ENCODE measurements at regions not wholly inside any gene's neighbourhood (a gene's known extent, or its start where the extent isn't known, plus 50 kb on each side); places are given as distances from the start of the nearest gene placed in this dataset.

DNA sequence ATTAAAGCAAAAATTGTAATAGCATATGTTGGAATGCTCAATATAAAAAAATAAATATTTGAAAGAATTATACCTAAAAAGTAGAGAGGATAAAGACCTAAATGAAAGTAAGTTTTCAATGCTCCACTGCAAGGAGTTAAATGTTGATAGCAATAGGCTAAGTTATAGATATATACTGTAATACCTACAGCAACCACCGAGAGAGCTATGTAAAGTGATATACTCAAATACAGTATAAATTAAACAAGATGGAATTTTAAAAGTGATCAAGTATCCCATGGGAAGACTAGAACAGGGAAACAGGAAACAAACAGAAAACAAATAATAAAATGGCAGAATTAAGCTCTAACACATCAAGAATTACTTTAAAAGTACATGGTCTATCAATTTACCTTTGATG is 73.9 kb downstream of the CASP3 start:
- no peak for DNase-seq (ENCODE audit: low read depth)

DNA sequence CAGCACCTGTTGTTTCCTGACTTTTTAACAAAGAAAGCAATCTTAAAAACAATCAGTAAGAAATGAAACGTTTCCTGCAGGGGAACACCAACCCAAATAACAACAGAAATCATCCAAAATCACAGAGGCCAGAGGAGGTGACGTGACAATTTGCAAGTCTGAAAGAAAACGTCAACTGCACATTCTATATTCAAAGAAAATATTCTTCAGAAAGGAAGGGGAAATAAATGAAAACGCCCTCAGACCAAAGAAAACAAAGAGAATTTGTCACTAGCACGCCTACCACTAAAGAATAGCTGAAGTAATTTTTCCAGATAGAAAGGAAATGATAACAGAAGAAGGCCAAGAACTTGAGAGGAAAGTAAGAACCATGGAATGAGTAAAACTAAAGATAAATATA is 74.4 kb downstream of the CASP3 start:
- no peak for DNase-seq (ENCODE audit: low read depth)

DNA sequence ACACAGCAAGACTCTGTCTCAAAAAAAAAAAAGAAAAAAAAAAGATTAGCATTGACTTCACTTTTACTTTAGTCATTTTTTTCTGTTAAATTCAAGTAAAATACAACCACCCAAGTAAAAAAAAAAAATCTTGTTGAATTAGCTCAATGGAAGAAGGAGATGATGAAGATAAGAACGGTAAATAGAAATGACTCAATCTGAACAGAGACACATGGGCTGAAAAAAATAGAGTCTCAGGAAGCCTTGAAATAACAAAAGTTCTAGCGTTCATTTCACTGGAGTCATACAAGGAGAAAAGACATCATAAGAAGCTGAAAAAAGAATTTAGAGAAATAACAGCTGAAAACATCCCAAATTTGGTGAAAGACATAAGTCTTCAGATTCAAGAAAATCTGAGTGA is 75.5 kb downstream of the CASP3 start:
- DNase-seq (ENCODE audit: low read depth), result no peak

DNA sequence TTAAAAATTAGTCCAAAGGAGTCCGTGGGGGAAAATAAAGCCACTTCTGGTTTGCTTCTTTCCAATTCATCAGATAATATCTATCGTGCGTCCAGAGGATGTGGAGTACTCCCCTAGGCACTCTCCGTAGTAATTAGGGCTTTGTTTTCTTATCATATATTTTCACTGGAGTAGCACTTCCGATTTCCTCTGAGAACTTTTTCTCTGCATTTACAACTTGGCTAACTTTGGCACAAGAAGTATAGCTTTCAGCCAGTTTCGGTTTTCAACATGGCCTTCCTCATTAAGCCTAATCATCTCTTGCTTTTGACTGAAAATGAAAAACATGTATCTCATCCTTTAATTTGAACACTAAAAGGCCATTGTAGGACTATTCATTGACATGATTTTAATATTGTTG is 80.5 kb downstream of the CASP3 start:
- no peak for DNase-seq (ENCODE audit: low read depth)

DNA sequence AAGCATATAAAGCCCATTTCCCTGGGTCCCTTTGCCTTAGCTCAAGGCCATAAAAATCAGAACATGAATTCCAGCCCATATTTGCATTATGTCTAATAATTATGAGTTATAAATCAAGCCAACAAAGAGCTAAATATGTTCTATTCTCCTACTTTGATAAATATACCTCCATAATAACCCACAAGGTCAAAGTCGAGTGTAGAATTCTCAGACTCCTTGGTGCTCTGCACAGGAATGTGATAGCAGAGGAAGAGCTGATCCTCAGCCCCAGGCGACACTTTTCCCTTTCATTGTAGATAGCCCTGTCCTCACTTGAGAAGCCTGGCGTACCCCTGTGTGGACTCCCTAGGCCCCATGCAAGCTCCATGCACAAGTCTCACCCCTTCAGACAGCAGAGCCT is 85.6 kb downstream of the CASP3 start:
- no peak for DNase-seq (ENCODE audit: low read depth)

DNA sequence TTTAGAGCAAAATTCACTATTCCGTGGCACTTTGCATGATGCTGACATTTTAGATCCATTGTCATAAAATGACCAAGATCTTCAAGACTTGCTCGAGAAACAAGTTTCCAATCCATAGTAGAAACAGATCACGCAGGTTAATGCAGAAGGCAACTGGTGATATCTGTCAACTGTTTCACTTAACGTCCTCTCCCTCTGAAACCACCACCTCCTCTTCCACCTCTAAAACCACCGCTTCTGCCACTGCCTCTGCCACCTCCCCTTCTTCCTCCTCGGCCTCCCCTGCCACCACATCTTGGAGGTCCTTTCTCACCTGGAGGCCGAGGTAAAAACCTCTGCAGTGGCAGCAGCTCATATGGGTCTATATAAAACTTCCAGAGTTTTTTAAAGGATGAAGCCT is 84.6 kb upstream of the IRF2 start:
- no peak for DNase-seq (ENCODE audit: low read depth)

DNA sequence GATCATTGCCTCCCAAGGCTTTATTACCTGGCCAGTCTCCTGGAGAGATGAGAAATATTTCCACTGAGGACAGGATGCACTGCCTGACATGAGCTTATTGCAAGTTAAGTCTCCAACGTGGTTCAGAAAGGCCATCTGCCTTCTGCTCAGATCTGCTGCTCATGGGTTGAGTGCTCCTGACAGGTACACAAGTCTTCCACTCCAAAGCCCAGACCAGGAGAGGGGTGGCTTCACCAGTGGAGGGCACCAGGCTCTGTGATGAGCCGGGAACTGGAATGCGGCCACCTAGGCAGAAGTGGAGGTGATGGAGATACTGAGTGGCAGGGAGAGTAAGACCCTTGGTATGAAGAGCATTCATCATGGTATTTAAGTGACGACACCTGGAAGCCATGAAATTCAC is 79.5 kb upstream of the IRF2 start:
- no peak for DNase-seq (ENCODE audit: low read depth)

DNA sequence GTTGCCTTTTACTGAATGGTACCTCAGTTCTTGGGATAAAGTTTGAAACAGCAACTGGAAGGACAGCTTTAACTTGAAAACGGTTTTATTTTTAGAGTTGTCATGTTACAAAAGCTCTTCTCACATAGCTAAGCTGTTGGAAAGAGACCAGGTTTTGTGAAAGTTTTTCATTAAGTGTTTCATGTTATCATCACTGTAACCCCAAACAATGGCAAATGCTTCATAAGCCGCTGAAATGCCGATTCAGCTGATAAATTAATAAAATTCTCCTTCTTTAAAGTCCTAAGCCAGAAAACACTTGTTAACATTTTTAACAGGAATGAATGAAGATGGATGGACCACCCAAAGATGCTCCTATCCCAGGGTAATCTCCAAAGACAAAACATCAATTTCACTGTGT is 76.1 kb upstream of the IRF2 start:
- no peak for DNase-seq (ENCODE audit: low read depth)

DNA sequence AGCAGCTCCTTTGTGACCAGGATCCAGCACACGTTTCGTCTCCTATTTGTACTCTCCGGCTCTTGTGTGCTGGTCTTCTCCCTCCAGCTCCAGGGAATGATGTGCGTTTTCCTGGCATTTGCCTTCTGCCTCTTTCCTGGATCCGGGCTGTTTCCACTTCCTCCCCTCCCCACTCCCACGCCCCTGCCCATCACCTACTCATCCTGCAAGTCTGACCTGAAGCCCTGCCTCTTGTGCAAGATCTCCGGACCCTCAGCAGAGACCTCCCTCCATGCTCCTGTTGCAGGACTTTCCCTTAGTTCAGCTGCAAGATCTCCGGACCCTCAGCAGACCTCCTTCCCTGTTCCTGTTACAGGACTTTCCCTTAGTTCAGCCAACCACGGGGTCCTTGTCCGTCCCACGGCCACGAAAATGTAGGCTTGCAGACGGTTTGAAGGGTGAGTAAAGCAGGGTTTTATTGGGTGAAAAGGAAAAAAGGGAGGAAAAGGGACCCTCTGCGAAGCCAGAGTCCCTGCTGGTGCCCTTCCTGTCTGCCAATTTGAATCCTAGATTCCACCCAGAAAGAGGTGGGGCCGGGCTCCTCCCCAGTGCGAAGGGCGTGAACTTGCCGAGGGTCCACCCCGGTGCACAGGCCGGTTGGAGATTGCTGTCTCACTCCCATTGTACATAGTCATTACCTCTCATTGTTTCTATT is 74.4 kb upstream of the IRF2 start:
- DNase-seq (ENCODE audit: low read depth), result no peak

DNA sequence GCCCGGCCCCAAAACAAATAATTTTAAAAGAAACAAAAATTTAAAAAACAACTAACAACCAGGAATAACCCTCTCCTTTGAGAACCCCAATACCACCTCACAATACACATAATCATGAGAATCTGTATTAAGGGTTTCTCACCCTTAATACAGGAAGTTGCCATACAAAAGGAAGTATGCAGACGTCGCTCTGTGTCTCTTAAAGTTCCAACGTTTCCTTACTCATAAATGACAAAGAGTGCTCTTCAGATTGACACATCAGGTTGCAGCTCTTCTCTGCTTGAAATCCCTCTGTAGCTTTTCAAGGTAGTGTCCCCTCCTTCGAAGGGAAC is 73.9 kb upstream of the IRF2 start:
- DNase-seq (ENCODE audit: low read depth), result no peak

DNA sequence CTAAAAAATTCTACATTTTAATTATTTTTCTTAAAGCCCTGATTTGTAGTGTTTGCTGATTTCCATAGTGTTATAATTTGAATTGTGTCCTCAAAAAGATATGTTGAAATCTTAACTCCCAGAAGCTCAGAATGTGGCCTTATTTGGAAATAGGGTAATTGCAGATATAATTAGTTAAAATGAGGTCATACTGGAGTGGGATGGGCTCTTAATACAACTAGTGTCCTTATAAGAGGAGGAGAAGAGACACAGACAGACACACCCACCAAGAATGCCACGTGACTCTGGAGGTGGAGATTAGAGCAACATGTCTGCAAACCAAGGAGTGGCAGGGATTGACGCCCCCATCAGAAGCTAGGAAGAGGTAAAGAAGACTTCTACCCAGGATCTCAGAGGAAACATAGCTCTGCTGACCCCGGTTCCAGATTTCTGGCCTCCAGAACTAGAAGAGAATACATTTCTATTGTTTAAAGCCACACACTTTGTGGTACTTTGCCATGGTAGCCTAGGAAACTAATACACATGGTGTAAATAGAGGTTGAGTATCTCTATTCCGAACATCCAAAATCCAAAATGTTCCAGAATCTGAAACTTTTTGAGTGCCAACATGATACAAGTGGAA is 70.5 kb upstream of the IRF2 start:
- DNase-seq (ENCODE audit: low read depth), result no peak

DNA sequence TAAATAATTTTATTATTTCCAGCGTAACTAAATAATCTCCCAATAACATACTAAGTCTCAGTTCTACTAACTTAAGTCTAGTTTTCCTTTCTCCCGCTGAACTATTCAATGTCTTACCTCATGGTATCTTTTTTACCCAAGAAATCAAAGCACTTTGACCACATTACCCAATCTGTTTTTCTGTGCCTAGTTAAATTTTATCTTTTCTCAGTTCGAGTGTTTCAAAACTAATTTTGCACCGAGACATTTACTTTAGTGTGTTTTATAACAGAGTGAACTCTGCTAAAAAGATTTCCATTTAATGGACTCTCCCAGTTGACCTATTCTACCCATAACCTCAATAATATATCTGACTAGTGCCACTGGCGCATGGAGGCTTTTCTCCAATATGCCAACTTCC is 67.6 kb upstream of the IRF2 start:
- no peak for DNase-seq (ENCODE audit: low read depth)

DNA sequence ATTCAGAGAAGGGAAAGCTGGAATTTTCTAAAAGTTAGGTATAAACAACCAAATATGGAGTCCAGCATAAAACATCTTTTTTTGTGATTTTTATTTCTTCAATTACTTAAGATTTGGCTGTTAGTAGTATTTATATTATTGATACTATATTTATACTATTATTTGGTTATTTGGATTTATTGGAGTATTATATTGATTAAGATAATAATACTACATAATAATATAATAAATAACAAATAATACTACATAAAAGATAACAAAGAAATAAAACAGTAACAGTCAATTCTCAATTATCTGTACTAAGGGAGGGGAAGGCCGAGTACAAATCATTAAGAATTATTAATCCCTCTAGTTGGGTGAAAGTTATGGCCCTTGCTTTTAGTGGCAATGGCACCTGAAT is 66.0 kb upstream of the IRF2 start:
- no peak for DNase-seq (ENCODE audit: low read depth)

DNA sequence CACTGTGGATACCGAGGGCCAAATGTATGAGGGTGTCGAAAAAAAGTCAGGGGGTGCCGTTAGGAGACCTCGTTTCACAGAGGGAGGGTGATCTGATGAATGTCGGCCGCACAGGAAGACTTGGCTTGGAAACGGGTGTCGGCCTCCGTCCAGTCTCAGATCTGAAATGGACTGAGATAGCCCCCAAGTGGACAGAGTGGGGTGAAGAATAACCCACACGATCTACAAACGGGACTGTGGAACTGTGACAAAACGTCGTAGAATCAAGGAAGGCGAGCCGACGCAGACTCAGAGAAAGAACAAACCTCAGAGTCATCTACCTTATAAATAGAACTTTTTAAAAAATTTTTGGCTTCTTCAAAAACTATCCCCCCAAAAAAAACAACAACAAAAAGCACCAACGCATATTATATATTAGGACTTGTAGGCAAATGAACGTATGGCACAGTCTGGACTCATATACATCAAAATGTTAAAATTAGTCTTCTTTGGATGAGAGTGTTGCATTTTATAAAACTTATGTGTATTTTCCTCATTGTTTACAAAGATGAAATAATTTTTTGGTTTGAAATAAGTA is 63.8 kb upstream of the IRF2 start:
- peak; percentile 86 for DNase-seq (ENCODE audit: low read depth)

DNA sequence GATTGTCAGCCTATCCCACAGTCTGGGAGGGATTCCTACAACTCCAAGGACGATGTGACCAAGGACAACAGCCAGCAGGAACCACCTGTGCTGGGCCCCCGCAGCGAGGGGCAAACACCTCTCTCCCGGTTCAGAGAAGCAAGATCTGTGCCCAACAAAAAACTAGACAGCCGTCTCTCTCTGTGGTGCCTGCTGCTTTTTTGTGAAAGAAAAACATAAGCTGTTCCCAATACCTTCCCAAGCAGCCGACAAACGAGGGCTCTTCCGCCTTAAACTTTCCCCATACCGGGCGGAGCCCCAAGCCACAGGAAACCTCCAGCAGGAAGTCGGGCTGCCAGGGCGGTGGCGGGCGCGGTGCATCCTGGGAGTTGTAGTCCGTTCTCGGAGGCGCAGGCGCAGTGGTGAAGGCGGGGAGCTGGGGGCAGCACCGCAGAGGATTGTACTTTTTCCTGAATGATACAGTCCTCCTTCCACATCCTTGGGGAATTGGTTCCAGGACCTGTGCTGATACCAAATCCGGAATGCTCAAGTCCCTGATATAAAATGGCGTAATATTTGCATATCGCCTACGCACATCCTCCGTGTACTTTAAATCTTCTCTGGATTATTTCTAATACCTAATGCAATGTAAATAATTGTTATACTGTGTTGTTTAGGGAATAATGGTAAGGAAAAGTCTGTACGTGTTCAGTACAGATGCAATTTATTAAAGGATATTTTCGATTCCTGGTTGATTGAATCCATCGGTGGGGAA is 63.1 kb upstream of the IRF2 start:
- peak; percentile 90 for DNase-seq (ENCODE audit: low read depth)

DNA sequence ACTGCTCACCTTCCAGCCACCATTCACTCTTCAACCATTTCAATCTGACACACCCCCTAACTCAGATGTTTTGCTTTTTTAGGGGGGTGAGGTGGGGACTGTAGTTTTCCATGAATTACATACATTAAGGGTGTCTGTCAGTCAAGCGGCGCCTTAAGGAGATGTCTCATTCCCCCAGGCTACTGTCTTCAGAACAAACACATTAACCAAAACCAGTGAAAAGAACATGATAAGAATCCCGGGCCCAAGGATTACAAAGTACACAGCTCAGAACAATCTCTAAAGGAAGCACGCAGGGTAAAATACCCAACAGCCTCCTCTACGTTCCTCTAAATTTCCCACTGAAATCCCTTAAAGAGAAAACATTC is 62.5 kb upstream of the IRF2 start:
- DNase-seq (ENCODE audit: low read depth), result no peak

DNA sequence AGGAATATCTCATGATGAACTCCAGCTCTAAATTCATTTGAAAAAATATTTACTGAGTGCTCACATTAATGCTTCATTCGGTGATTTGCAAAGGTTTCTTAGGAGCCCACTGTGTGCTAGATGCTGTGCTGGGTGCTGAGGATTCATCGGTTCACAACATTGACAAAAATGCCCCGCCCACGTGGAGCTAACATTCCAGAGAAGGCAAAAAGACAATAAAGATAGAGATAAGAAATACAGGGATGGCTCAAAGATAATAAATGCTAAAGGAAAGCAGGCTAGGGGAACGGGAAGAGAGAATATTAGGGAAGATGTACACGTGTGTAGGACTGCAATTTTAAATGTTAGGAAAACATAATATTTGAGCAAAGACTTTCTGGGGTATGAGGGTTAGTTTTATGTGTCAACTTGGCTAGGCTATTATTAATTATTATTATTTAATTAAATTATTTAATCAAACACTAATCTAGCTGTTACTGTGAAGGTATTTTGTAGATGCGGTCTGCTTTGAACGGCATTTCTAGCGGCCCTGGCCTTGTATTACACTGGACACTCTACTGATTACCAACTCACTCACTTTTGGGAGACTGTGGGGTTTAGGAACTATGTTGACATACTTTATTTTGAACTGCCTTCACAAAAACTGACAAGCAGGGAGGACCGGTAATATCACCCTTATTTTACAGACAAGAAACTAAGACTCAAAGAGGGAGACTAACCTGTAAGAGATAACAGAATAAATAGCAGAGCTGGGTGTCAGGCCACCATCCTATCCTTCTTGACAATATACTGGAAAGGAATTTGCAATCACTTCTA is 61.9 kb upstream of the IRF2 start:
- no peak for DNase-seq (ENCODE audit: low read depth)

DNA sequence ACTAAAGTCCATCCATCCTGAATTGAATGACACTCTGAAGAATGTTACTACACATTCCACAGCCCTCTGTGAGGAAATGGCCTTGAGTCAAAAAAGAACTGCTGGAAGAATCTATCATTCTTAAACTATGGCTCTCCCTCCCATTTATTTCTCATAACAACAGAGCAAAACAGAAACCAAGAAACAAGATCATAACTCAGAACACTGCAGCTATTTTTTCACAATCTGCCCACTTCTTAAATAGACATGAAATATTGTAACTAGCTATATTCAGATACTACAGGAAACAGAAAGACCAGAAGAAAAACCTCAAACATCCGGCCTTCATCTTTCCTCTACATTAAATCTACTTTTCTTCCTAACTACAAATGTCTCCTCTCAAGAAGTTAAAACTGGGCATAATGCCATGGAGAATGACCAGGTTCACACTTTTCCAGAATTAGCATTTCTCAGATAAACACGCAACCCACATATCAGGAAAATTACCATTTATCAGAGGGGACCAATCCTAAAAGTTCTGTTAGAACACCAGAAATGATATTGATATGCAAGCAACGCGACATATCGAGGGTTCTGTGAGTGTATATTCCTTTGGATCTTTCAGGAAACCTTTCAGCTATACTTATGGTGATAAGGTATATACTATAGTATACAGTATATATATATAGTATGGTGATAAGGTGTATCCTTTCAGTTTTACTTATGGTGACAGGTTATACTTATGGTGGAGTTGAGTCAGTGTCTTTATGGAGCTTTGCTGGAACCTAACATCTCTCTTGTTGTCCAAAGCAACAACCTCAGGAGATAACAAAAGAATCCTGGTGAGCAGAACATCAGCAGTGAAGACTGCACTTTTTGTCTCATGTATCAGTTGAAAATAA is 60.4 kb upstream of the IRF2 start:
- DNase-seq (ENCODE audit: low read depth), result peak; percentile 76

DNA sequence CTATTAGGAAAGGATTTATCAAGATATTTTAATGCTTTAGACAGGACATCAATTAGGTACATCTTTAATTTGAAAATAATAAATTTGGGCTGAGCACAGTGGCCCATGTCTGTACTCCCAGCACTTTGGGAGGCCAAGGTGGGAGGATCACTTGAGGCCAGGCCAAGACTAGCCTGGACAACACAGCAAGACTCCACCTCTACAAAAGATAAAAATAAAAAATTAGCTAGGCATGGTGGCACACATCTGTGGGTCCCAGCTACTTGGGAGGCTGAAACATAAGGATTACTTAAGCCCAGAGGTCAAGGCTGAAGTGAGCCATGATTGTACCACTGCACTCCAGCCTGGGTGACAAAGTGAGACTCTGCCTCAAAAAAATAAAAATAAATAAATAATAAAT is 59.6 kb upstream of the IRF2 start:
- no peak for DNase-seq (ENCODE audit: low read depth)

DNA sequence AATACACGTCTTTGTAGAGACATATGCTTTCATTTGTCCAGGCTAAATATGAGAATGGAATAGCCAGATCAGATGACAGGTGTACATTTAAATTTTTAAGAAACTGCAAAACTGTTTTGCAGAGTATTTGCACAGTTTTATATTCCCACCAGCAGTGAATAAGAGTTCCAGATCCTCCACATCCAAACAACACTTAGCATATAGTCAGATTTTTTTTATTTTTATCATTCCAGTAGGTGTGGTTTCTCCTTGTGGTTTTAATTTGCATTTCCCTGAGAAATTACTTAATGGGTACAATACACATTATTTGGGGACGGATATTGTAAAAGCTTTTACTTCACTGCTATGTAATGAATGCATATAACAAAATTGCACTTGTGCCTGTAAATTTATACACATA is 56.7 kb upstream of the IRF2 start:
- no peak for DNase-seq (ENCODE audit: low read depth)

DNA sequence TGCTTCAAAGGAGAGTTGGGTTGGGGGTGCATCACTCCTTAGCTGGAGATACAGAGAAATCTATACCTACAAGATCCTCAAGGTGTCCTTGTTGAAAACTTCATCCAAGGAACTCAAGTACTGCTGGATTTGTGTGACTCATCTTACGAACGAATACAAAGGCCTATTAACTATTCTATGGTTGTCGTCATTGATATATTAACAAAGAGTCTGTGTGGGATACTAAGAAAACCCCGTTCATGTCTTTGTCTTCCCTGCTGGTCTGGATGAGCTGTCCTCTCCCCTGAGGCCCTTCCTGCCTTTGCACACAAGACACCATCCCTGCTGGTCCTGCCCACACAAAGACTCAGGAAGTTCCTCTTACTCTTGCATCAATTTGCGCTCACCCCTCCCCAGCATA is 54.9 kb upstream of the IRF2 start:
- DNase-seq (ENCODE audit: low read depth), result no peak

DNA sequence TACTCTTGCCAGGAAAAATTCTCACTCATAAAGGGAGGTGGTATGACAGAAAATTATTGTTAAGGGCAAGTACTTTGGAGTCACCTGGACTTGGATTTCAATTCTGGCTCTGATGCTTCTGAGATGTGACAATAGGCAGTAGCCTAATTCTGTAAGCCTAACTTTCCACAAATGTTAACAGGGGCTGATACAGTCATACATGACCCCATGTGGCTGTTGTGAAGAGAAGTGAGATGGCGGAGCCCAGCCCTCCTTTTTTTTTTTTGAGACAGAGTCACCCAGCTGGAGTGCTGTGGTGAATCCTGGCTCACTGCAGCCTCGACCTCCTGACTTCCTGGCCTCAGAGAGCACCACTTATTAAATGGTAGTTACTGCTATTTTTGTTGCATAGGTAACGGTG is 54.4 kb upstream of the IRF2 start:
- DNase-seq (ENCODE audit: low read depth), result no peak
